HEK293 (cell line): ENCODE measurements at regions not wholly inside any gene's neighbourhood (a gene's known extent, or its start where the extent isn't known, plus 50 kb on each side); places are given as distances from the start of the nearest gene placed in this dataset.

Source experiments
- CTCF ChIA-PET: fragments of 350-600 bp; formaldehyde crosslinking; extraction: SDS; loops from one replicate; lab custom pipeline; 2021; ENCODE audit warnings: antibody characterized with exemption; lab: Yijun Ruan, JAX
- POLR2A ChIA-PET: fragments of 300-600 bp; formaldehyde crosslinking; extraction: SDS; loops from one replicate; lab custom pipeline; 2020; ENCODE audit warnings: antibody characterized with exemption, inconsistent platforms; lab: Yijun Ruan, JAX
- H3K27ac ChIP-seq: fragments of 200-500 bp; sonication (Bioruptor generic); 2 replicates; pipeline ENCODE4 v1.5.1; 2014; ENCODE audit warnings: low read depth, low read length, control low read depth, inconsistent platforms; ENCODE audit errors: extremely low read depth
- H3K36me3 ChIP-seq, 2 experiments: fragments of 200-500 bp in 1 of 2; sonication (Bioruptor generic) in 1 of 2; 1 replicate in 1 of 2; 2 replicates in 1 of 2; pipeline ENCODE4 v1.5.1; 2014 to 2017; ENCODE audit warnings: inconsistent platforms in 2 of 2, low read length in 2 of 2; ENCODE audit not compliant: control insufficient read depth in 2 of 2, insufficient read depth in 1 of 2
- H3K4me1 ChIP-seq: fragments of 200-500 bp; sonication (Bioruptor generic); 2 replicates; pipeline ENCODE4 v1.5.1; 2014; ENCODE audit warnings: mild to moderate bottlenecking, low read length, inconsistent platforms; ENCODE audit not compliant: control insufficient read depth, insufficient read depth
- H3K4me3 ChIP-seq: 2 replicates; pipeline ENCODE4 v1.5.1; 2011; ENCODE audit warnings: low read depth, mild to moderate bottlenecking, control low read depth, low read length, moderate library complexity
- H3K9me3 ChIP-seq: fragments of 200-500 bp; sonication (Bioruptor generic); 2 replicates; pipeline ENCODE4 v1.5.1; 2014; ENCODE audit warnings: low read depth, low read length, inconsistent platforms; ENCODE audit not compliant: control insufficient read depth, insufficient read depth
- BCL11B ChIP-seq: fragments of 450-650 bp; formaldehyde crosslinking; IDR thresholded peaks from 2 replicates; pipeline ENCODE4 v1.5.1; 2016; ENCODE audit warnings: low read depth, missing biosample characterization, missing genetic modification characterization
- GLIS2 ChIP-seq: fragments of 450-650 bp; formaldehyde crosslinking; IDR thresholded peaks from 2 replicates; pipeline ENCODE4 v1.5.1; 2016; ENCODE audit warnings: missing biosample characterization, missing genetic modification characterization
- HOXA7 ChIP-seq: sonication (generic); formaldehyde crosslinking; IDR thresholded peaks from 2 replicates; pipeline ENCODE4 v1.8.1; 2022; ENCODE audit warnings: missing genetic modification reagents, borderline replicate concordance
- KLF9 ChIP-seq: fragments of 450-650 bp; formaldehyde crosslinking; IDR thresholded peaks from 2 replicates; pipeline ENCODE4 v1.5.1; 2016; ENCODE audit warnings: missing biosample characterization, missing genetic modification characterization, low read depth
- PATZ1 ChIP-seq: fragments of 450-650 bp; formaldehyde crosslinking; IDR thresholded peaks from 2 replicates; pipeline ENCODE4 v1.5.1; 2016; ENCODE audit warnings: missing biosample characterization, missing genetic modification characterization
- PRDM2 ChIP-seq: fragments of 450-650 bp; formaldehyde crosslinking; IDR thresholded peaks from 2 replicates; pipeline ENCODE4 v1.5.1; 2016; ENCODE audit warnings: missing biosample characterization, missing genetic modification characterization, borderline replicate concordance
- RBAK ChIP-seq: fragments of 450-650 bp; formaldehyde crosslinking; IDR thresholded peaks from 2 replicates; pipeline ENCODE4 v1.5.1; 2016; ENCODE audit warnings: missing biosample characterization, missing genetic modification characterization
- TSHZ1 ChIP-seq: fragments of 450-650 bp; formaldehyde crosslinking; IDR thresholded peaks from 2 replicates; pipeline ENCODE4 v1.5.1; 2016; ENCODE audit warnings: missing biosample characterization, missing genetic modification characterization, borderline replicate concordance
- ZBTB7A ChIP-seq: fragments of 450-650 bp; formaldehyde crosslinking; IDR thresholded peaks from 2 replicates; pipeline ENCODE4 v1.5.1; 2016; ENCODE audit warnings: low read depth, missing biosample characterization, missing genetic modification characterization
- ZNF16 ChIP-seq: fragments of 450-650 bp; formaldehyde crosslinking; IDR thresholded peaks from 2 replicates; pipeline ENCODE4 v1.5.1; 2016; ENCODE audit warnings: low read depth, missing biosample characterization, missing genetic modification characterization
- ZNF184 ChIP-seq: fragments of 450-650 bp; IDR thresholded peaks from 2 replicates; pipeline ENCODE4 v1.5.1; 2018; ENCODE audit warnings: missing biosample characterization, mild to moderate bottlenecking, missing genetic modification characterization
- ZNF266 ChIP-seq: fragments of 450-650 bp; formaldehyde crosslinking; IDR thresholded peaks from 2 replicates; pipeline ENCODE4 v1.5.1; 2016; ENCODE audit warnings: missing biosample characterization, missing genetic modification characterization, low read depth
- ZNF335 ChIP-seq: fragments of 450-650 bp; formaldehyde crosslinking; conservative IDR thresholded peaks from 2 replicates; pipeline ENCODE4 v1.5.1; 2016; ENCODE audit warnings: missing biosample characterization, missing genetic modification characterization
- ZNF37A ChIP-seq: fragments of 450-650 bp; IDR thresholded peaks from 2 replicates; pipeline ENCODE4 v1.5.1; 2018; ENCODE audit warnings: missing biosample characterization, missing genetic modification characterization
- ZNF423 ChIP-seq: fragments of 450-650 bp; formaldehyde crosslinking; IDR thresholded peaks from 2 replicates; pipeline ENCODE4 v1.5.1; 2016; ENCODE audit warnings: missing biosample characterization, missing genetic modification characterization
- ZNF426 ChIP-seq: fragments of 450-650 bp; formaldehyde crosslinking; IDR thresholded peaks from 2 replicates; pipeline ENCODE4 v1.5.1; 2017; ENCODE audit warnings: missing biosample characterization, missing genetic modification characterization, mild to moderate bottlenecking, inconsistent platforms, moderate library complexity
- ZNF48 ChIP-seq: fragments of 450-650 bp; formaldehyde crosslinking; IDR thresholded peaks from 2 replicates; pipeline ENCODE4 v1.5.1; 2016; ENCODE audit warnings: missing biosample characterization, missing genetic modification characterization
- ZNF488 ChIP-seq: fragments of 450-650 bp; formaldehyde crosslinking; IDR thresholded peaks from 2 replicates; pipeline ENCODE4 v1.5.1; 2016; ENCODE audit warnings: missing biosample characterization, missing genetic modification characterization
- ZNF549 ChIP-seq: fragments of 450-650 bp; IDR thresholded peaks from 2 replicates; pipeline ENCODE4 v1.5.1; 2018; ENCODE audit warnings: missing biosample characterization, missing genetic modification characterization, mild to moderate bottlenecking, inconsistent platforms, moderate library complexity
- ZNF623 ChIP-seq: fragments of 450-650 bp; formaldehyde crosslinking; IDR thresholded peaks from 2 replicates; pipeline ENCODE4 v1.5.1; 2016; ENCODE audit warnings: missing biosample characterization, missing genetic modification characterization
- ZNF626 ChIP-seq: fragments of 450-650 bp; sonication (Bioruptor Pico); formaldehyde crosslinking; IDR thresholded peaks from 2 replicates; pipeline ENCODE4 v1.5.1; 2018; ENCODE audit warnings: missing biosample characterization, missing genetic modification characterization, inconsistent platforms
- ZNF629 ChIP-seq: fragments of 450-650 bp; formaldehyde crosslinking; IDR thresholded peaks from 2 replicates; pipeline ENCODE4 v1.5.1; 2017; ENCODE audit warnings: missing biosample characterization, missing genetic modification characterization
- ZNF670 ChIP-seq: fragments of 450-650 bp; formaldehyde crosslinking; IDR thresholded peaks from 2 replicates; pipeline ENCODE4 v1.5.1; 2016; ENCODE audit warnings: missing biosample characterization, missing genetic modification characterization, low read depth
- ZNF704 ChIP-seq: fragments of 450-650 bp; formaldehyde crosslinking; IDR thresholded peaks from 2 replicates; pipeline ENCODE4 v1.5.1; 2016; ENCODE audit warnings: missing biosample characterization, missing genetic modification characterization

GRCh38 chr12:19644571-19644970 is 205.3 kb downstream of the AEBP2 start (continued):
- TF ChIP-seq PRDM2 (tag by site-specific recombination): no peak

GRCh38 chr12:19645823-19646222 is 206.5 kb downstream of the AEBP2 start:
- no peaks in the 10 kb centered on the region for H3K4me1 ChIP-seq
- ChIA-PET CTCF (no interaction called here), POLR2A (no interaction called here)

GRCh38 chr12:19646599-19646998 is 207.3 kb downstream of the AEBP2 start:
- ChIA-PET CTCF (no interaction called here), POLR2A (no interaction called here)
- H3K4me1 ChIP-seq: no peaks in the 10 kb centered on the region
- no peaks in the 10 kb centered on the region for H3K9me3 ChIP-seq
- no peak overlapping the region for H3K4me3 ChIP-seq
- no peak overlapping the region for H3K27ac ChIP-seq
- H3K36me3 ChIP-seq: no peaks in the 10 kb centered on the region
- TF ChIP-seq RBAK (no peak), ZNF423 (no peak), ZNF266 (tag by site-specific recombination) (no peak), HOXA7 (CRISPR knock-in tag) (no peak), TSHZ1 (tag by site-specific recombination) (no peak), ZNF670 (tag by site-specific recombination) (no peak), ZBTB7A (tag by site-specific recombination) (no peak)

More at GRCh38 chr12:19645823-19646222, 206.5 kb downstream of the AEBP2 start:
- no peak for TF ChIP-seq ZNF37A
- no peak for TF ChIP-seq ZNF629 (tag by site-specific recombination)
- no peak for TF ChIP-seq ZNF426
- no peak for TF ChIP-seq ZNF623 (tag by site-specific recombination)
- TF ChIP-seq ZNF16 (tag by site-specific recombination): no peak
- no peak for TF ChIP-seq ZNF488
- TF ChIP-seq ZNF335 (tag by site-specific recombination): no peak
- no peak for TF ChIP-seq PATZ1 (tag by site-specific recombination)
- no peak for TF ChIP-seq BCL11B
- TF ChIP-seq ZNF48: no peak
- TF ChIP-seq ZNF704: no peak
- TF ChIP-seq ZNF549 (tag by site-specific recombination): no peak
- TF ChIP-seq ZNF184: no peak
- no peak for TF ChIP-seq ZNF626
- TF ChIP-seq GLIS2 (tag by site-specific recombination): no peak
- TF ChIP-seq KLF9 (tag by site-specific recombination): no peak
- H3K27ac ChIP-seq: no peak overlapping the region
- H3K9me3 ChIP-seq: no peaks in the 10 kb centered on the region
- H3K4me3 ChIP-seq: no peak overlapping the region
- no peaks in the 10 kb centered on the region for H3K36me3 ChIP-seq
